Thyroid gland (tissue), 4 donors: ENCODE measurements at regions not wholly inside any gene's neighbourhood (a gene's known extent, or its start where the extent isn't known, plus 50 kb on each side); places are given as distances from the start of the nearest gene placed in this dataset.

ENCODE experiments used
- CTCF ChIP-seq, 6 experiments: fragments of 200-600 bp in 3 of 6; fragments of 450-650 bp in 3 of 6; sonication (generic) in 3 of 6; IDR thresholded peaks; one replicate each; pipeline ENCODE4 v1.5.1; 2016 to 2019; ENCODE audit warnings: antibody characterized with exemption in 6 of 6, mild to moderate bottlenecking in 2 of 6, inconsistent platforms in 1 of 6, moderate library complexity in 1 of 6
- POLR2A ChIP-seq, 2 donors: fragments of 450-650 bp; IDR thresholded peaks; one replicate each; pipeline ENCODE4 v1.6.1; 2017; ENCODE audit warnings: antibody characterized with exemption in 2 of 2, mild to moderate bottlenecking in 2 of 2, moderate library complexity in 1 of 2

GRCh38 chr4:110793381-110793801 lies 170.5 kb upstream of the PITX2 start:
- no peak for TF ChIP-seq CTCF (IDR thresholded peaks at IDR 0.05)
- TF ChIP-seq POLR2A (IDR thresholded peaks at IDR 0.05) = no peak
